ENCODE measurements at regions not wholly inside any gene's neighbourhood (a gene's known extent, or its start where the extent isn't known, plus 50 kb on each side); places are given as distances from the start of the nearest gene placed in this dataset.

- no peak for TF ChIP-seq CTCF (IDR thresholded peaks at IDR 0.05)
- no peak for TF ChIP-seq POLR2A (IDR thresholded peaks at IDR 0.05)
These were observed 144.7 kb upstream of the RPS6KA2 start for GRCh38 chr6:166771701-166772100.
